Gastrocnemius medialis (tissue), 4 donors: ENCODE measurements at regions not wholly inside any gene's neighbourhood (a gene's known extent, or its start where the extent isn't known, plus 50 kb on each side); places are given as distances from the start of the nearest gene placed in this dataset.

Experiments
- ATAC-seq, 2 donors: fragments of 150-250 bp; one replicate each; pipeline ENCODE4 v1.9.1; 2016
- DNase-seq, 2 donors: peaks; one replicate each; pipeline ENCODE4 v3.0.0-alpha.2; 2019
- H3K27ac ChIP-seq, 4 donors: fragments of 200-600 bp; sonication (generic); 1 replicate in 1 of 4; 2 replicates in 3 of 4; pipeline ENCODE4 v1.5.1; 2016 to 2018; ENCODE audit warnings: mild to moderate bottlenecking in 2 of 4, moderate library complexity in 1 of 4
- H3K27me3 ChIP-seq, 3 donors: fragments of 200-600 bp; sonication (generic) in 2 of 3; 1 replicate in 1 of 3; 2 replicates in 2 of 3; pipeline versions ENCODE4 v1.5.1 to v1.6.0; 2016 to 2019; ENCODE audit warnings: mild to moderate bottlenecking in 1 of 3, moderate library complexity in 1 of 3
- H3K36me3 ChIP-seq, 2 donors: fragments of 200-600 bp; sonication (generic) in 1 of 2; one replicate each; pipeline ENCODE4 v1.5.1; 2017 to 2018
- H3K4me1 ChIP-seq, 2 donors: fragments of 200-600 bp; sonication (generic) in 1 of 2; one replicate each; pipeline ENCODE4 v1.5.1; 2016 to 2017; ENCODE audit warnings: mild to moderate bottlenecking in 2 of 2
- H3K4me3 ChIP-seq, 4 donors: fragments of 200-600 bp; sonication (generic) in 3 of 4; 1 replicate in 1 of 4; 2 replicates in 3 of 4; pipeline ENCODE4 v1.5.1; 2016 to 2019; ENCODE audit warnings: mild to moderate bottlenecking in 2 of 4
- H3K9me3 ChIP-seq, 3 donors: fragments of 200-600 bp; sonication (generic) in 2 of 3; 1 replicate in 1 of 3; 2 replicates in 2 of 3; pipeline ENCODE4 v1.5.1; 2016 to 2019
- POLR2A ChIP-seq, 2 donors: fragments of 450-650 bp; IDR thresholded peaks; one replicate each; pipeline ENCODE4 v1.6.1; 2017; ENCODE audit warnings: antibody characterized with exemption in 2 of 2, mild to moderate bottlenecking in 2 of 2, moderate library complexity in 2 of 2
- in situ Hi-C, 4 donors: fragments of 200-750 bp; cut with MboI; loops; one replicate each; pipeline versions ENCODE4 v1.15.0 to v1.8.0; 2017; ENCODE audit warnings: low sequenced_read_pairs in 4 of 4
- intact Hi-C: fragments of 100-400 bp; cut with DNase I; formaldehyde crosslinking; loops from one replicate; pipeline ENCODE4 v1.15.1; 2023; ENCODE audit warnings: low total_unique reads
- TF ChIP-seq, protein P1 (sequence below), 5 experiments: fragments of 450-650 bp in 3 of 5; fragments of 200-600 bp in 2 of 5; sonication (generic) in 2 of 5; IDR thresholded peaks in 4 of 5; conservative IDR thresholded peaks in 1 of 5; 1 replicate in 4 of 5; 2 replicates in 1 of 5; pipeline ENCODE4 v1.5.1; 2016 to 2019; ENCODE audit warnings: antibody characterized with exemption in 5 of 5, mild to moderate bottlenecking in 3 of 5, moderate library complexity in 3 of 5

DNA sequence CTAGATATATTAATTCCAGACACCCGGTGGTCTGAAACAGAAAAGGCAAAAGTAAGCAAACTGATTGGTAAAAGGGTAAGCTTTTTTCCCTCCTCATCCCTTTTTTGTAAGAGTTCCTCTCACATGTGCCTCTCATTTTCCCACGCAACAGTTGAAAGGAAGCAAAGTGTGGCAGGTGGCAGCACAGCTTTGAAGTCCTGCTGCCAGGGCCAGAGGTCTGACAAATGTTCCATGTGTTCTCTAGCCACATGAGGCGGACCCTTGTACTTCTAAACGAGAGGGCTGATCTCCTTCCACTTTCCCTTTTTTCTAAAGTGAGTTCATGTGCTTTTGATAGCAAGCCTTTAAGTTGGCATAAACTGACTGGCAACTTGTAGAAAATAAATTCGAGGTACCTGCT is 217.5 kb downstream of the POLR1F start:
- TF ChIP-seq, protein P1, sequence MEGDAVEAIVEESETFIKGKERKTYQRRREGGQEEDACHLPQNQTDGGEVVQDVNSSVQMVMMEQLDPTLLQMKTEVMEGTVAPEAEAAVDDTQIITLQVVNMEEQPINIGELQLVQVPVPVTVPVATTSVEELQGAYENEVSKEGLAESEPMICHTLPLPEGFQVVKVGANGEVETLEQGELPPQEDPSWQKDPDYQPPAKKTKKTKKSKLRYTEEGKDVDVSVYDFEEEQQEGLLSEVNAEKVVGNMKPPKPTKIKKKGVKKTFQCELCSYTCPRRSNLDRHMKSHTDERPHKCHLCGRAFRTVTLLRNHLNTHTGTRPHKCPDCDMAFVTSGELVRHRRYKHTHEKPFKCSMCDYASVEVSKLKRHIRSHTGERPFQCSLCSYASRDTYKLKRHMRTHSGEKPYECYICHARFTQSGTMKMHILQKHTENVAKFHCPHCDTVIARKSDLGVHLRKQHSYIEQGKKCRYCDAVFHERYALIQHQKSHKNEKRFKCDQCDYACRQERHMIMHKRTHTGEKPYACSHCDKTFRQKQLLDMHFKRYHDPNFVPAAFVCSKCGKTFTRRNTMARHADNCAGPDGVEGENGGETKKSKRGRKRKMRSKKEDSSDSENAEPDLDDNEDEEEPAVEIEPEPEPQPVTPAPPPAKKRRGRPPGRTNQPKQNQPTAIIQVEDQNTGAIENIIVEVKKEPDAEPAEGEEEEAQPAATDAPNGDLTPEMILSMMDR (IDR thresholded peaks at IDR 0.05 in 4 of 5, conservative IDR thresholded peaks at IDR 0.05 in 1 of 5): no peak
- TF ChIP-seq POLR2A (IDR thresholded peaks at IDR 0.05): no peak
- Histone ChIP-seq H3K27ac (no peak overlapping the region), H3K4me1 (no peaks in the 10 kb centered on the region), H3K36me3 (no peaks in the 10 kb centered on the region), H3K4me3 (no peak overlapping the region), H3K27me3 (no peaks in the 10 kb centered on the region), H3K9me3 (no peaks in the 10 kb centered on the region)
- DNase-seq: no peak
- in situ Hi-C loops (no loop called here), intact Hi-C loops (no loop called here)
- ATAC-seq: no peak

DNA sequence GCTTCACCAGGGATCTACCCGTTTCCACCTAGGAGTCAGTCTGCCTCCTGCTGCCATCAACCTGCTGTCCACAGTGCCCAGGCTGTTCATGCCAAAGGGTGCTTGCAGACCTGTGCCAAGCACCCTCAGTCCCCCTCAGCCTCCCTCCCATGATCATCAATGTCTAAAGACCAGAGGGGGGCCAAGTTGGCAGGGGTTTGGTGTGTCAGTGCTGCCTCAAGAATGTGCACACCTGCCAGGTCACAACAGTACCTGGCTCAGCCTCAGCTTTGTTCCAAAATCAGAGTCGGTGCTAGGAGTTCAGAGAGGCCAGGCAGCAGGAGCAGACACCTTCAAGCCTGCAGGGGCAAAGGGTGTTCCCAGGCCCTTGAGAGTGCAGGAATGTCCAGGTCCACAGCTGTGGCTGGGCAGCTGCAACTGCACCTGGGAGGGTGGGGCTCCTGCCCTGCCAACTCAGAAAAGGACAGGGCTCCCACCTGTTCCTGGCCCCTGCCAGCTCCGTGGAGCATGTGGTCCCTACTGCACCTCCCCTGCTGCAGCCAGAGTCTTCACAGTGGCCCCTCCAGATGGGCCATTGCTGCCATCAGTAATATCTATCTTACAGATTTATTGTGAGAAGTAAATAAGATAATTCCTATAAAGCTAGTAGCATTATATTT is 219.5 kb downstream of the POLR1F start:
- Histone ChIP-seq H3K4me1 (no peaks in the 10 kb centered on the region), H3K9me3 (no peaks in the 10 kb centered on the region), H3K27ac (no peak overlapping the region), H3K27me3 (no peaks in the 10 kb centered on the region), H3K4me3 (no peak overlapping the region), H3K36me3 (no peaks in the 10 kb centered on the region)
- ATAC-seq: no peak
- intact Hi-C loops: no loop called here
- TF ChIP-seq POLR2A (IDR thresholded peaks at IDR 0.05): no peak
- TF ChIP-seq, protein P1 (IDR thresholded peaks at IDR 0.05 in 4 of 5, conservative IDR thresholded peaks at IDR 0.05 in 1 of 5): no peak
- in situ Hi-C loops: no loop called here
- DNase-seq: no peak

DNA sequence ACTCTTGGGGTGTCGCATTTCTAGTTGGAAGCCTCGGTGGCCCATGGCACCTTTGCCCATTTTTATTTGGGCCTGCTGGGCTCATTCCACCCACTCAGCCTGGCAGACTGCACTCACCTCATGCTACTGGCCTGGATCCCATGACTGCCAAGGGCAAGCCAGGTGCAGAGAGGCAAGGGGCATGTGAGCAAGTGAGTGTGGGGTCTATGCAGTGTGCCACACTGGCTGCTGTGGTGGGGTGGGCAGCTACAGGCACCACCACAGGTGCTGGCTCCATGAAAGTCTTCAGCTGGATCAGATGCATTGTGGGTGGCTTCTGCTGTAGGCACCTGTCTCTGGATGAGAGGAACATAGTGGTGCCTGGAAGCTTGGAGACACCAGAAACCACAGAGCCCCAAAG is 220.8 kb downstream of the POLR1F start:
- in situ Hi-C loops: no loop called here
- no peak for DNase-seq

DNA sequence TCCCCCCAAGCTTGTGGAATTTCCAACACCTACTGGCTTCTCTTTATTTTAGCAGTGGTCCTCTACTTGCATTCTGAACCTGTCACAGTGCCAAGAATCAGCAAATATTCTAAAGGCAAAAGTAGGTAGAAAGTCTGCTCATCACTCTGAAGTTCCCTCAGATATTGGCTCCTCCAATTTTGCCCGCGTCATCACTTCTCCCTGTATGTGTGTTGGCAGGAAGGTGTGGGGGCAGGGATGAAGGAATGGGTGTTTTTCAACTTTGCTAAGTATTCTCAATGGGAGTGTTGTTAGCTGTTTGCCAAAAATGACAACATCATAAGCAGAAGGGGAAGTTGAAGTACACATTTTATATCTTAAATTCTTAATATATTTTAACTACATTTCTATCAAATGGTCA is 226.2 kb downstream of the POLR1F start:
- Histone ChIP-seq H3K36me3 (no peaks in the 10 kb centered on the region), H3K27me3 (no peaks in the 10 kb centered on the region), H3K27ac (no peak overlapping the region), H3K9me3 (no peaks in the 10 kb centered on the region), H3K4me3 (no peak overlapping the region), H3K4me1 (no peaks in the 10 kb centered on the region)
- TF ChIP-seq POLR2A (IDR thresholded peaks at IDR 0.05): no peak
- TF ChIP-seq, protein P1 (IDR thresholded peaks at IDR 0.05 in 4 of 5, conservative IDR thresholded peaks at IDR 0.05 in 1 of 5): no peak
- no peak for DNase-seq
- ATAC-seq: no peak
- intact Hi-C loops: no loop called here
- in situ Hi-C loops: no loop called here

More for the DNA sequence above, 220.8 kb downstream of the POLR1F start:
- intact Hi-C loops: no loop called here
- ATAC-seq: no peak
- Histone ChIP-seq H3K4me3 (no peak overlapping the region), H3K36me3 (no peaks in the 10 kb centered on the region), H3K9me3 (no peaks in the 10 kb centered on the region), H3K27ac (no peak overlapping the region), H3K27me3 (no peaks in the 10 kb centered on the region), H3K4me1 (no peaks in the 10 kb centered on the region)
- TF ChIP-seq, protein P1 (IDR thresholded peaks at IDR 0.05 in 4 of 5, conservative IDR thresholded peaks at IDR 0.05 in 1 of 5): no peak
- TF ChIP-seq POLR2A (IDR thresholded peaks at IDR 0.05): no peak

DNA sequence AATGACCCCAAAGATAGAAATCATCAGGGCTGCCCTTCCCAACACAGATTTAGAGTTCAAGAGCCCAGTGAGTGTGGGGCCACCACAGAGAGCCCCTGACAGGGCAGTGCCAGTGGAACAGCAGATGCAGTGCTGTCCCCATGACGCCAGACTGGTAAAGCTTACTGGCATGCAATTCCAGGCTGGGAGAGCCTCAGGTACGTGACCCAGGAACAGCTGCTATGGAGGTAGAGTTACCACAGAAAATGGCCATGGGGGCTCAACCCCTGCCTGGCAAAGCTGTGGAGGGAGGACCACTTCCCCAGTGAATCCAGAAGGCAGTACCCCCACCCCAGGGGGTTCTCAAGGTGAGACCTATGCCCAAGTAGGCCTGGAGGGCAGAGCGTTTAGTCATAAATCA is 228.5 kb downstream of the POLR1F start:
- Histone ChIP-seq H3K36me3 (no peaks in the 10 kb centered on the region), H3K4me1 (no peaks in the 10 kb centered on the region), H3K4me3 (no peak overlapping the region), H3K27me3 (no peaks in the 10 kb centered on the region), H3K9me3 (no peaks in the 10 kb centered on the region), H3K27ac (no peak overlapping the region)
- no peak for DNase-seq
- ATAC-seq: no peak
- TF ChIP-seq POLR2A (IDR thresholded peaks at IDR 0.05): no peak
- TF ChIP-seq, protein P1 (IDR thresholded peaks at IDR 0.05 in 4 of 5, conservative IDR thresholded peaks at IDR 0.05 in 1 of 5): no peak
- intact Hi-C loops (no loop called here), in situ Hi-C loops (no loop called here)
